ENCODE measurements at regions not wholly inside any gene's neighbourhood (a gene's known extent, or its start where the extent isn't known, plus 50 kb on each side); places are given as distances from the start of the nearest gene placed in this dataset.

GRCh38 chrX:4754878-4755604 is 1041.6 kb upstream of the PRKX start:
- TF ChIP-seq CTCF (IDR thresholded peaks at IDR 0.05): no peak
- no peak for TF ChIP-seq MXI1 (IDR thresholded peaks at IDR 0.05; ENCODE audit: low read depth, low read length)
- TF ChIP-seq, protein P1, sequence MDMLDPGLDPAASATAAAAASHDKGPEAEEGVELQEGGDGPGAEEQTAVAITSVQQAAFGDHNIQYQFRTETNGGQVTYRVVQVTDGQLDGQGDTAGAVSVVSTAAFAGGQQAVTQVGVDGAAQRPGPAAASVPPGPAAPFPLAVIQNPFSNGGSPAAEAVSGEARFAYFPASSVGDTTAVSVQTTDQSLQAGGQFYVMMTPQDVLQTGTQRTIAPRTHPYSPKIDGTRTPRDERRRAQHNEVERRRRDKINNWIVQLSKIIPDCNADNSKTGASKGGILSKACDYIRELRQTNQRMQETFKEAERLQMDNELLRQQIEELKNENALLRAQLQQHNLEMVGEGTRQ (IDR thresholded peaks at IDR 0.05; ENCODE audit: borderline replicate concordance, low read depth, low read length): no peak

Data from SK-N-SH (cell line).